OCI-LY3 (cell line): ENCODE measurements at regions not wholly inside any gene's neighbourhood (a gene's known extent, or its start where the extent isn't known, plus 50 kb on each side); places are given as distances from the start of the nearest gene placed in this dataset.
"Not testable (repeated sequence)": the region's sequence is repeated elsewhere in the genome, so short reads cannot be mapped to it uniquely, and the experiment has no call there.

Source experiments
- H2AFZ ChIP-seq: fragments of 200-600, 300-600 bp; shearing (Covaris generic); 2 replicates; pipeline ENCODE4 v1.6.0; 2014; ENCODE audit warnings: antibody characterized with exemption, low read depth, low read length
- H3K27ac ChIP-seq: fragments of 200-600, 300-600 bp; sonication (generic); 2 replicates; pipeline ENCODE4 v1.5.1; 2014; ENCODE audit warnings: mild to moderate bottlenecking, low read length, moderate library complexity, mixed read lengths
- H3K27me3 ChIP-seq: fragments of 200-600, 300-600 bp; sonication (generic); 2 replicates; pipeline ENCODE4 v1.6.1; 2014; ENCODE audit warnings: low read depth, low read length, mixed read lengths
- H3K36me3 ChIP-seq: fragments of 200-600, 300-600 bp; sonication (generic); replicated peaks from 2 replicates; pipeline ENCODE3; 2014; ENCODE audit warnings: low read depth, low read length, mixed read lengths
- H3K4me1 ChIP-seq: fragments of 300-600, 200-600 bp; sonication (generic); 2 replicates; pipeline ENCODE4 v1.6.1; 2014; ENCODE audit warnings: low read length, mixed read lengths
- H3K4me2 ChIP-seq: fragments of 200-600, 300-600 bp; sonication (generic); 2 replicates; pipeline ENCODE4 v1.6.1; 2014; ENCODE audit warnings: low read length, mixed read lengths
- H3K4me3 ChIP-seq: fragments of 300-600, 200-600 bp; sonication (generic); 2 replicates; pipeline ENCODE4 v1.5.1; 2014; ENCODE audit warnings: antibody characterized with exemption, mild to moderate bottlenecking, low read length, moderate library complexity
- H3K79me2 ChIP-seq: fragments of 300-600, 200-600 bp; shearing (Covaris generic); 2 replicates; pipeline ENCODE4 v1.6.1; 2014; ENCODE audit warnings: mild to moderate bottlenecking, low read length, mixed read lengths
- H3K9ac ChIP-seq: fragments of 300-600, 200-600 bp; shearing (Covaris generic); 2 replicates; pipeline ENCODE4 v1.6.0; 2014; ENCODE audit warnings: mild to moderate bottlenecking, low read length, moderate library complexity
- H3K9me3 ChIP-seq: fragments of 200-600, 300-600 bp; shearing (Covaris generic); 2 replicates; pipeline ENCODE4 v1.6.1; 2014; ENCODE audit warnings: low read length, mixed read lengths; ENCODE audit not compliant: insufficient read depth
- H4K20me1 ChIP-seq: fragments of 200-600, 300-600 bp; sonication (generic); 2 replicates; pipeline ENCODE4 v1.6.1; 2016; ENCODE audit warnings: low read length, mixed read lengths; ENCODE audit not compliant: insufficient read depth
- CTCF ChIP-seq: fragments of 200-600, 300-600 bp; sonication (generic); IDR thresholded peaks from 2 replicates; pipeline ENCODE4 v1.5.1; 2014; ENCODE audit warnings: antibody characterized with exemption, low read length, low read depth
- EZH2phosphoT487 ChIP-seq: fragments of 200-600 bp; shearing (Covaris generic); IDR thresholded peaks from 2 replicates; pipeline ENCODE4 v1.6.1; 2018; ENCODE audit warnings: antibody characterized with exemption, mixed run types, low read depth

GRCh38 chr20:43328697-43329096 lies 129.0 kb upstream of the SRSF6 start:
- peaks cover 1% of the 10 kb centered on the region; the same call in 1 of the 2 replicates for H3K9me3 ChIP-seq
- H3K4me2 ChIP-seq = no peak overlapping the region
- H3K79me2 ChIP-seq = no peaks in the 10 kb centered on the region
- no peaks in the 10 kb centered on the region for H4K20me1 ChIP-seq
- no peak overlapping the region for H3K27ac ChIP-seq
- H3K4me3 ChIP-seq = no peak overlapping the region
- H2AFZ ChIP-seq = no peak overlapping the region
- H3K27me3 ChIP-seq = peaks cover 10% of the 10 kb centered on the region
- no peaks in the 10 kb centered on the region for H3K36me3 ChIP-seq
- TF ChIP-seq EZH2phosphoT487 (no peak), CTCF (no peak)
- H3K9ac ChIP-seq = no peak overlapping the region
- H3K4me1 ChIP-seq = no peaks in the 10 kb centered on the region

DNA sequence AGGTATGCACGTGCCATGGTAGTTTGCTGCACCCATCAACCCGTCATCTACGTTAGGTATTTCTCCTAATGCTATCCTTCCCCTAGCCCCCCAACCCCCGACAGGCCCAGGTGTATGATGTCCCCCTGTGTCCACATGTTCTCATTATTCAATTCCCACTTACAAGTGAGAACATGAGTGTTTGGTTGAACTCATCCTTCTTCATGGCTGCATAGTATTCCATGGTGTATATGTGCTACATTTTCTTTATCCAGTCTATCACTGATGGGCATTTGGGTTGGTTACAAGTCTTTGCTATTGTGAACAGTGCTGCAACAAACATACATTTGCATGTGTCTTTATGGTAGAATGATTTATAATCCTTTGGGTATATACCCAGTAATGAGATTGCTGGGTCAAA lies 130.5 kb upstream of the SRSF6 start:
- H3K4me1 ChIP-seq, H4K20me1 ChIP-seq, H3K4me3 ChIP-seq, H3K79me2 ChIP-seq, H3K27ac ChIP-seq, H3K9me3 ChIP-seq, H3K9ac ChIP-seq, H2AFZ ChIP-seq, H3K4me2 ChIP-seq, H3K36me3 ChIP-seq: not testable (repeated sequence)
- peaks cover 24% of the 10 kb centered on the region for H3K27me3 ChIP-seq

GRCh38 chr20:43325926-43326325 lies 131.8 kb upstream of the SRSF6 start:
- no peaks in the 10 kb centered on the region for H4K20me1 ChIP-seq
- H3K9ac ChIP-seq = no peak overlapping the region
- H3K36me3 ChIP-seq = no peaks in the 10 kb centered on the region
- no peak overlapping the region for H3K27ac ChIP-seq
- H3K4me3 ChIP-seq = no peak overlapping the region
- H2AFZ ChIP-seq = no peak overlapping the region
- no peak overlapping the region for H3K4me2 ChIP-seq
- no peaks in the 10 kb centered on the region for H3K9me3 ChIP-seq
- no peaks in the 10 kb centered on the region for H3K79me2 ChIP-seq
- TF ChIP-seq CTCF (no peak), EZH2phosphoT487 (no peak)
- H3K4me1 ChIP-seq = no peaks in the 10 kb centered on the region
- peaks cover 31% of the 10 kb centered on the region for H3K27me3 ChIP-seq

GRCh38 chr20:43323592-43323991 lies 133.9 kb upstream of the PTPRT start:
- H3K4me3 ChIP-seq = no peak overlapping the region
- H3K9ac ChIP-seq = no peak overlapping the region
- no peaks in the 10 kb centered on the region for H3K36me3 ChIP-seq
- no peak overlapping the region for H3K27ac ChIP-seq
- no peaks in the 10 kb centered on the region for H4K20me1 ChIP-seq
- TF ChIP-seq CTCF = no peak
- H3K9me3 ChIP-seq = no peaks in the 10 kb centered on the region
- no peaks in the 10 kb centered on the region for H3K79me2 ChIP-seq
- no peak overlapping the region for H3K4me2 ChIP-seq
- H2AFZ ChIP-seq = no peak overlapping the region
- H3K27me3 ChIP-seq = peaks cover 40% of the 10 kb centered on the region
- H3K4me1 ChIP-seq = no peaks in the 10 kb centered on the region

GRCh38 chr20:43322851-43323250 lies 133.1 kb upstream of the PTPRT start:
- Histone ChIP-seq H3K4me3 (no peak overlapping the region), H3K27ac (no peak overlapping the region), H3K9me3 (no peaks in the 10 kb centered on the region), H3K9ac (no peak overlapping the region), H3K27me3 (peaks cover 46% of the 10 kb centered on the region), H3K4me2 (no peak overlapping the region), H2AFZ (no peak overlapping the region), H4K20me1 (no peaks in the 10 kb centered on the region), H3K79me2 (no peaks in the 10 kb centered on the region), H3K4me1 (no peaks in the 10 kb centered on the region), H3K36me3 (no peaks in the 10 kb centered on the region)
- TF ChIP-seq CTCF (no peak), EZH2phosphoT487 (no peak)
